NCI-H2227 treated with DMSO at 0.1 percent for 48 hours (cell line): ENCODE measurements at regions not wholly inside any gene's neighbourhood (a gene's known extent, or its start where the extent isn't known, plus 50 kb on each side); places are given as distances from the start of the nearest gene placed in this dataset.

Experiments used
- DNase-seq: peaks from one replicate; lab custom pipeline; 2025; lab: John Stamatoyannopoulos, UW

- DNase-seq: peak; percentile 41
Observed at GRCh38 chr4:56086073-56086541, 137.4 kb downstream of the CEP135 start.

DNA sequence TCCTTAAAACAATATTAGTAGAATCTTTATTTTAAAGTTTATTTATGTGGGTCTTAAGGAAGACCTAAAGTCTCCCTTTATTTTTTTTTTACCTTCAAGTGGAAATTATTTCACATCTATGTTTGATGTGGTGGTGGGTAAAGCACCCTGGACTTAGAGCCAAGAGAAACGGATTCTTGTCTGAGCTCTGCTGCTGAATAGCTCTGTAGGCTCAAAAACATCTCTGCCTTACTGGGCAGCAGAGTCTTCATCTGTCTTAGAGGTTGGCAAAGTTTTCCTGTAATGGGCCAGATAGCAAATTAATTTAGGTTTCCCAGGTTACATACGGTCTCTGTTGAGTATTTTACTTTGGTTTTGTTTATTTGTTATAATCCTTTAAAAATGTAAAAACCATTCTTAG is 136.5 kb downstream of the CEP135 start:
- no peak for DNase-seq

GRCh38 chr4:56084851-56085250 is 136.1 kb downstream of the CEP135 start:
- no peak for DNase-seq
